GM12878 (cell line): ENCODE measurements at regions not wholly inside any gene's neighbourhood (a gene's known extent, or its start where the extent isn't known, plus 50 kb on each side); places are given as distances from the start of the nearest gene placed in this dataset.

Experiments
- ATAC-seq: fragments of 200-7000 bp; cut with Tn5 transposase; 3 replicates; pipeline ENCODE4 v1.9.1; 2020; ENCODE audit warnings: mild to moderate bottlenecking, moderate library complexity
- BruUV-seq: library from RNA; stranded (reverse); fragments of 400-500 nt; replicated peaks from 2 replicates; lab custom pipeline; 2021; lab: Mats Ljungman, UMichigan
- CTCF ChIA-PET: fragments of 300-600 bp; sonication (Branson Sonifier 250); formaldehyde crosslinking; extraction: SDS; loops from one replicate; lab custom pipeline; 2021; ENCODE audit warnings: inconsistent platforms; lab: Yijun Ruan, JAX
- POLR2A ChIA-PET: fragments of 350-600 bp; formaldehyde crosslinking; extraction: SDS; loops from one replicate; lab custom pipeline; 2021; ENCODE audit warnings: inconsistent platforms; lab: Charles Lee
- RAD21 ChIA-PET: fragments of 300-600 bp; sonication (Branson Sonifier 250); formaldehyde crosslinking; loops from one replicate; lab custom pipeline; 2023; ENCODE audit warnings: antibody characterized with exemption; ENCODE audit not compliant: unreplicated experiment; lab: Charles Lee
- SMC1A ChIA-PET: fragments of 300-600 bp; sonication (Branson Sonifier 250); formaldehyde crosslinking; loops from one replicate; lab custom pipeline; 2023; ENCODE audit not compliant: unreplicated experiment, uncharacterized antibody; lab: Charles Lee
- DNase-seq: peaks from one replicate; pipeline ENCODE4 v3.0.0-alpha.2; 2011; ENCODE audit warnings: low read depth, low spot score
- FAIRE-seq: peaks from 3 replicates; lab custom pipeline; 2011; peaks lifted over from hg19 to GRCh38; lab: Jason Lieb, UNC
- H2AFZ ChIP-seq: 2 replicates; pipeline ENCODE4 v1.6.0; 2011; ENCODE audit warnings: low read depth, low read length, control low read depth; ENCODE audit not compliant: control insufficient read depth
- H3K27ac ChIP-seq: 2 replicates; pipeline ENCODE4 v1.5.1; 2011; ENCODE audit warnings: control low read depth; ENCODE audit not compliant: control insufficient read depth, insufficient read depth
- H3K27me3 ChIP-seq, 2 experiments: replicated peaks in 1 of 2; 2 replicates each; pipeline versions ENCODE4 v1.6.0 to v1.6.1; 2011; ENCODE audit warnings: low read length in 1 of 2; ENCODE audit not compliant: control insufficient read depth in 2 of 2, insufficient read depth in 2 of 2
- H3K36me3 ChIP-seq, 2 experiments: 2 replicates each; pipeline ENCODE4 v1.5.1; 2011; ENCODE audit warnings: low read length in 1 of 2; ENCODE audit not compliant: control insufficient read depth in 2 of 2, insufficient read depth in 2 of 2
- H3K4me1 ChIP-seq: 2 replicates; pipeline ENCODE4 v1.6.1; 2011; ENCODE audit warnings: mild to moderate bottlenecking, low read length, moderate library complexity, mixed read lengths; ENCODE audit not compliant: control insufficient read depth, insufficient read depth
- H3K4me2 ChIP-seq: 2 replicates; pipeline ENCODE4 v1.6.0; 2011; ENCODE audit warnings: control low read depth; ENCODE audit not compliant: control insufficient read depth, insufficient read depth
- H3K4me3 ChIP-seq: fragments of 200-600 bp; sonication (generic); 2 replicates; pipeline ENCODE4 v1.5.1; 2016
- H3K79me2 ChIP-seq: 2 replicates; pipeline ENCODE4 v1.6.0; 2011; ENCODE audit warnings: low read length; ENCODE audit not compliant: control insufficient read depth, insufficient read depth
- H3K9ac ChIP-seq: 2 replicates; pipeline ENCODE4 v1.8.0; 2011; ENCODE audit warnings: low read length, control low read depth, mixed read lengths; ENCODE audit not compliant: control insufficient read depth, insufficient read depth
- H3K9me3 ChIP-seq: replicated peaks from 3 replicates; pipeline ENCODE4 v1.5.1; 2011; ENCODE audit warnings: mild to moderate bottlenecking, low read length; ENCODE audit not compliant: control insufficient read depth, insufficient read depth
- H4K20me1 ChIP-seq: 2 replicates; pipeline ENCODE4 v1.6.0; 2011; ENCODE audit not compliant: control insufficient read depth, insufficient read depth
- ASH2L ChIP-seq: fragments of 300-600, 200-600 bp; sonication (generic); IDR thresholded peaks from 2 replicates; pipeline ENCODE4 v1.6.1; 2017; ENCODE audit warnings: low read depth, mild to moderate bottlenecking, borderline replicate concordance
- CHD2 ChIP-seq: IDR thresholded peaks from 2 replicates; pipeline ENCODE4 v1.6.1; 2011; ENCODE audit warnings: low read depth, low read length, improper control_type of control experiment, borderline replicate concordance
- CREB1 ChIP-seq: IDR thresholded peaks from 2 replicates; pipeline ENCODE4 v1.6.1; 2012; ENCODE audit warnings: low read depth, mild to moderate bottlenecking, inconsistent platforms
- EED ChIP-seq: sonication (generic); IDR thresholded peaks from 2 replicates; pipeline ENCODE4 v1.6.1; 2016; ENCODE audit warnings: antibody characterized with exemption, low read depth
- EZH2 ChIP-seq: IDR thresholded peaks from 2 replicates; pipeline ENCODE4 v1.6.1; 2012; ENCODE audit warnings: low read depth, mild to moderate bottlenecking, control low read depth, inconsistent platforms, low read length, borderline replicate concordance; ENCODE audit not compliant: control insufficient read depth
- FOXM1 ChIP-seq: IDR thresholded peaks from 2 replicates; pipeline ENCODE4 v1.6.1; 2012; ENCODE audit warnings: low read depth, mild to moderate bottlenecking, inconsistent platforms, low read length, moderate library complexity
- HCFC1 ChIP-seq: fragments of 150-350 bp; IDR thresholded peaks from 2 replicates; pipeline ENCODE4 v1.6.1; 2014; ENCODE audit warnings: low read length
- MXI1 ChIP-seq: fragments of 150-350 bp; IDR thresholded peaks from 2 replicates; pipeline ENCODE4 v1.6.1; 2011; ENCODE audit warnings: low read depth, mild to moderate bottlenecking, inconsistent platforms, low read length, improper control_type of control experiment
- NFIC ChIP-seq: IDR thresholded peaks from 2 replicates; pipeline ENCODE4 v1.6.1; 2012; ENCODE audit warnings: low read depth, mild to moderate bottlenecking, inconsistent platforms, low read length, moderate library complexity
- PKNOX1 ChIP-seq: fragments of 450-650 bp; IDR thresholded peaks from 2 replicates; pipeline ENCODE4 v1.6.1; 2016; ENCODE audit warnings: mild to moderate bottlenecking
- RCOR1 ChIP-seq: conservative IDR thresholded peaks from 2 replicates; pipeline ENCODE4 v1.6.1; 2012; ENCODE audit warnings: low read depth, low read length, improper control_type of control experiment
- SPI1 ChIP-seq: IDR thresholded peaks from 2 replicates; pipeline ENCODE4 v1.6.1; 2011; ENCODE audit warnings: low read depth, mild to moderate bottlenecking, low read length, moderate library complexity, borderline replicate concordance; ENCODE audit not compliant: insufficient read depth
- TCF3 ChIP-seq: IDR thresholded peaks from 2 replicates; pipeline ENCODE4 v1.6.1; 2012; ENCODE audit warnings: low read depth, mild to moderate bottlenecking, low read length, borderline replicate concordance; ENCODE audit not compliant: insufficient read depth
- USF2 ChIP-seq: IDR thresholded peaks from 2 replicates; pipeline ENCODE4 v1.6.1; 2011; ENCODE audit warnings: low read depth, low read length, improper control_type of control experiment, borderline replicate concordance
- WRNIP1 ChIP-seq: IDR thresholded peaks from 2 replicates; pipeline ENCODE4 v1.6.1; 2011; ENCODE audit warnings: low read depth, low read length, improper control_type of control experiment, borderline replicate concordance
- ZNF207 ChIP-seq: fragments of 450-650 bp; IDR thresholded peaks from 2 replicates; pipeline ENCODE4 v1.6.1; 2014; ENCODE audit warnings: antibody characterized with exemption, mild to moderate bottlenecking, borderline replicate concordance
- ZNF24 ChIP-seq: fragments of 450-650 bp; IDR thresholded peaks from 2 replicates; pipeline ENCODE4 v1.6.1; 2017; ENCODE audit warnings: antibody characterized with exemption, mild to moderate bottlenecking
- ZNF592 ChIP-seq: fragments of 450-650 bp; IDR thresholded peaks from 2 replicates; pipeline ENCODE4 v1.6.1; 2017; ENCODE audit warnings: mild to moderate bottlenecking, moderate library complexity
- WGBS: methylation state at CpG from one replicate; pipeline ENCODE4 v1.1.6; 2016; ENCODE audit warnings: low lambda C conversion rate; ENCODE audit not compliant: insufficient replicate concordance, insufficient coverage; ENCODE audit errors: missing lambda C conversion rate; 5-methylcytosine and 5-hydroxymethylcytosine counted together
- in situ Hi-C: fragments of 300-500 bp; cut with MboI; formaldehyde crosslinking; loops from 9 replicates; pipeline ENCODE4 v1.14.3; 2018; ENCODE audit warnings: mixed read lengths
- intact Hi-C: fragments of 100-400 bp; cut with micrococcal nuclease; formaldehyde crosslinking; loops from one replicate; pipeline ENCODE4 v1.14.2; 2022; ENCODE audit not compliant: unreplicated experiment

- ChIA-PET CTCF (no interaction called here), POLR2A (no interaction called here)
These were observed 759.6 kb downstream of the MED13L start for GRCh38 chr12:115517913-115518312.

More at GRCh38 chr12:115517913-115518312, 759.6 kb downstream of the MED13L start:
- SMC1A ChIA-PET, result no interaction called here
- TF ChIP-seq EED (no peak), HCFC1 (no peak), MXI1 (no peak), ZNF24 (no peak), ASH2L (no peak), CREB1 (no peak), NFIC (no peak), WRNIP1 (no peak), ZNF592 (no peak), TCF3 (no peak), USF2 (no peak), EZH2 (no peak), SPI1 (no peak), PKNOX1 (no peak), ZNF207 (no peak), CHD2 (no peak), FOXM1 (no peak), RCOR1 (no peak)
- TF ChIP-seq, all 136 proteins: peak for 0
- DNase-seq (no peak), ATAC-seq (no peak), FAIRE-seq (no peak)
- Histone ChIP-seq H3K9ac (no peak overlapping the region), H3K4me3 (no peak overlapping the region), H3K27me3 (no peaks in the 10 kb centered on the region), H3K79me2 (no peaks in the 10 kb centered on the region), H3K36me3 (no peaks in the 10 kb centered on the region), H3K9me3 (peaks cover 3% of the 10 kb centered on the region), H3K4me1 (peaks cover 14% of the 10 kb centered on the region), H2AFZ (no peak overlapping the region), H3K4me2 (no peak overlapping the region), H3K27ac (no peak overlapping the region), H4K20me1 (no peaks in the 10 kb centered on the region)
- no TSS peak for BruUV-seq
- intact Hi-C loops, result no loop called here
- 19% methylated on average over 4 of the region's 4 CpGs for WGBS
- RAD21 ChIA-PET, result no interaction called here
- in situ Hi-C loops, result no loop called here
